Stimulated activated CD4-positive, alpha-beta T cell treated with anti-CD3 and anti-CD28 coated beads, Interleukin-15, amount 100 ng/mL, for 24 hours (primary cell): ENCODE measurements at regions not wholly inside any gene's neighbourhood (a gene's known extent, or its start where the extent isn't known, plus 50 kb on each side); places are given as distances from the start of the nearest gene placed in this dataset.

Experiments
- DNase-seq: peaks from one replicate; pipeline ENCODE4 v3.0.0-alpha.2; 2020

DNA sequence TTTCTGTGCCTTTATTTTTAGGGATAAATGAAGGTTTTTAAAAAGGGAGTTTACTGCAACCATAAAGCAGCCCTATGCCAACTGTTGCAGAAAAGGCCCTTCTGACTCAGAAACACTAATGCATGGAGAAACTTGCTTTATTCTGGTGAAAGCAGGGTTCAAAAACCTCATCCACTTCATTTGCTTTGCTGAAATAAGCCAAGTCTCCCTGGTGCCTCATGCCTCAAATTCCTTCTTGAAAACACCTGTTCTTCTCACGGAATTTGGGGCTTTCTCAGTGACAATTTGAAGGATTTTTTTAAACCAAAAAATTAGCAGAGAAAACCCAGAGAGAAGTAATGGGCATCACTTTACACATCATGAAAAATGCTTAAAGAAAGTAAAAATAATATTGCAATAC, 349.0 kb downstream of the PCDH7 start:
- DNase-seq, result no peak

DNA sequence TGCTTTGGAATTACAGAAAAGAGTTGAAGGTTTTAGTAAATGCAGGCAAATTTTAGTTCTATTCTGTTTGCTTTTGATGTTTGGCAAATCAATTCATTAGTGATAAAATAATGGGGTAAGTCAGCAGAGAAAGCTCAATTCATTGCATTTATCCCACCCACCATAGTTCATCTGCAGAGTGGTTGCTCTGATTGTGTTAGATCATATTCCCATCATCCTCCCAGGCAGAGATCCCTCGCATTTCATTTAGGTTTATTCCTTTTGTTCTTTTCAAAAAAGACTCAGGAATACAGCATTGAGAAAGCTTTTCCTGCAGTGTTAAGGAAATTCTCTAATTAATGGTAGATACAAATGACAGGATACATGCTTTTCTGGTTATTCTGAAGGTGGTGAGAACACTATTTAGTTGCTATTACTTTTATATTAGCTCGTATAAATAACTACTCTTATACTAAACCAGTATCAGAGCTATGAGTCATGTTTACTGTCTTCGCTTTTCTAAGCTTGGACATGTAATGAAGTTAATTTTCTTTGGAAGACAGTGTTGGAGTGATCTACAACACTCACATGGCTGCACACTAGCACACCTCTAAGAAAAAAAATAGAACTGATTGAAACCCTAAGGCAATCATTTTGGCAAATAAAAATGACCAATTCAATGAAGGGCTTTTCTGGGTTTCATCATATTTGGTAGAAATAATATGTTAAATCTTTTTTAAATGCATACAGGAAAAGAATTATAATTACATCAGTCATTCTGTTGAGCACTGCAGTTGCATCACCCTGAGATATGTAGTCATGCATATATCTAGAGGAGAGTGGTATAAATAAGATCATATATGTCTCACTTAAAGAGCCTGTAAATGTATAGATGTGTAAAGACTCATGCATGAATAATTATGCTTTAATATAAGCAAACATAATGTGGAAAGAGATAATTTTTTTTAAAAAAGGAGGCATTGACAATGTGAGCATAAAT, 351.6 kb downstream of the PCDH7 start:
- DNase-seq, result no peak

DNA sequence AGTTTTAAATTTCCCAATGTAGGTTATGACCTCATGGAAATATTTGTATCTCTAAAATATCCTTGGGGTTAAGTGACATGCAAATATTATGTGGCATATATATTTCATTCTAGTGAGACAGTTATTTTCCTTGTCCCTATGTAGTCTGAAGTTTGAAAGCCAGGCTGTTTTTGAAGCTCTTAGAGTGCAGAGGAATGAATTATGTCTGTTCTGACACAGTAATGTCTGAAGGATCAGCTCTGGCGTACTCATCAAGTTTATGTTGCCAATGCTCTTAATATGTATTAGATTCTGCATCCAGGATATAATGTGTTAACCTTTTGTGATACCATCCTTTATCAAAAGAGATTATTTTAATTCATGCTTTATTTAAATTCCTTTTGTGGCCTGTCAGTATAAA, 355.8 kb downstream of the PCDH7 start:
- DNase-seq, result no peak

DNA sequence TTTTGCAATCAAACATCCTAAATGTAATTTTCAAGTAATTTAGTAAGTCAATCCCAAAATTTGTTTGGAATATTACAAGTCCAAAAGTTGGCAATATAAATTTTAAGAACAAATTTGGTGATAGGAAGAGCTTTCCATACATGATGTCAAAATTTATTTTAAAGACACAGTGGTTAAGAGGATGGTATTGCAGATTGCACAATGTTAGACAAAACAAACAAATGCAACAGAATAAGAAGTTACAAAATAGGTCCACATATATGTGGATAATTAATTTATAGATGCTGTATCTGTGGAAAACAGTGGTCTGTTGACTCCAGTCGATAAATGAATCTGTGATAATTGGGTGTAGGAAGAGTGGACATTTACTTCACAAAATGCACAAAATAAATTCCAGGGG, 358.5 kb downstream of the PCDH7 start:
- no peak for DNase-seq

DNA sequence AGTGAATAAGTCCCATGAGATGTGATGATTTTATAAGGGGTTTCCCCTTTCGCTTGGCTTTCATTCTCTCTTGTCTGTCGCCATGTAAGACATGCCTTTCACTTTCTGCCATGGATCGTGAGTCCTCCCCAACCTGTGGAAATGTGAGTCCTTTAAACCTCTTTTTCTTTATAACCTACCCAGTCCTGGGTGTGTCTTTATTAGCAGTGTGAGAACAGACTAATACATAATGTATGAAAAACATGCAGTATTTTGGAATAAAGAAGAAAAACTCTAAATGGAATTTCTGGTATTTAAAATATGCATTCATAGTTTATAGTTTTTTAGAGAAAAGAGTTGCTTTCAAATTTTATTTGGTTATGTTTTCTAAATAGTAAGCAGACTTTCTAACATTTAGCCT, 360.7 kb downstream of the PCDH7 start:
- no peak for DNase-seq

DNA sequence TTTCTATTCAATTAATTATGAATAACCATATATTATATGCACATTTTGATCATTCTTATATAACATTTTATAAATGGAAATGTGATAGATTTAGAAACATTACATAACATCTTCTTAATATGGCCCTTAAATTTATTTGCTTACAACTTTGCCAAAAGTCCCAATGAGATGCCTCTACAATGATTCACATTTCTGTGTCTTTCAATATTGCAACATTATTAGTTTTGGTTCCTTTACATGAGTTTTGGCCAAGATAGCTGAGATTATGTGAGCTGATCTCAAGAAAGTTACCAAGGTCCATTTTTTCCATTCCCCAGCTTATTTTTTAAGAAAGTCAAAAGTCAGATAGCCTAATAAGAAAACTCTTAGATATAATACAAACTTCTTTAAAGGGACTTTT, 361.2 kb downstream of the PCDH7 start:
- no peak for DNase-seq

DNA sequence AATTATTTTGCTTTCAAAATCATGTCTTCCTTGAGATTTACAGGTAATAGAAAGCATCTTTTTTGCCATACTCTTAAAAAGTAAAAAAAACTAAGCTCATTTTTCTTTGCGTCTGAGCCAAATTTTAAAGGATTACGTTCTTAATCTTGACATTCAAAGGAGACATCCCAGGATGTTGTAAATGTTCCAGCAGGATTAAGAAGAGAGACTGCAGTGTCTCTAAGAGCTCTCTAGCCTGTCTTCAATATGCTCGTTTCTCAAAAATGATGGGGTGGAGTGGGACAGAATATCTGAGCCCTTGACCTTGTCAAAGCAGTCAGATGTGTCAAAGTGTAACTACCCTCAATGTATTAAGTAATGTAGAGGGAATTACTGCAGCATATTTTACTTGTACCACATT, 363.3 kb downstream of the PCDH7 start:
- DNase-seq, result no peak

DNA sequence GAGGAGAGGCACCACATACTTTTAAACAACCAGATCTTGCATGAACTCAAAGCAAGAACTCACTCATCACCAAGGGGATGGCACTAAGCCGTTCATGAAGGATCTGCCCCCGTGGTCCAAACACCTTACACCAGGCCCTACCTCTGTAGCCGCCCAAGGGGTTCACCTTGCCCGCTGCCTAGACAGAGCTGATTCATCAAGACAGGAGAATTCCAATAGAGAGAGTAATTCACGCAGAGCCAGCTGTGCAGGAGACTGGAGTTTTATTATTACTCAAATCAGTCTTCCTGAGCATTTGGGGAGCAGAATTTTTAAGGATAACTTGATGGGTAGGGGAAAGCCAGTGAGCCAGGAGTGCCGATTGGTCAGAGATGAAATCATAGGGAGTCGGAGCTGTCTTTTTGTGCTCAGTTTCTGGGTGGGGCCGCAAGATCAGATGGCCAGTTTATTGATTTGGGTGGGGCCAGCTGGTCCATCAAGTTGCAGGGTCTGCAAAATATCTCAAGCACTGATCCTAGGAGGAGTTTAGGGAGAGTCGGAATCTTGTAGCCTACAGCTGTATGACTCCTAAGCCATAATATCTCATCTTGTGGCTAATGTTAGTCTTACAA, 364.7 kb downstream of the PCDH7 start:
- DNase-seq, result no peak

DNA sequence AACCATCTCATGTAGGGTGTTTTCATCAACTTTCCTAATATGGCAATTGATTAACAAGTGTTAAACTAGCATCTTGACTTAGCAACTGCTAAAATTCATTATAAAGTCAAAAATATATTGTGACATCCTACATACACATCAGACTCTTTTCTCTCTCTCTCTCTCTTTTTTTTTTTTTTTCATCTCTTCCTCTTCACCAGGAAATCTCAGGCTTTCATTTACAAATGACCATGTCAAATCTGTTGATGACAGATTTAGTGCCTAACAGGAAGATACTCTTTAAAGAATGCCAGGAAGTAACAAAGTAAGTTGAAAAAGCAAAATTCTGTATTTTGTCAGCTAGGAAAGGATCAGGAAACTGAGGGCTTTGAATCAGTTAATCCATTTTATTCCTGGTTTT, 365.5 kb downstream of the PCDH7 start:
- no peak for DNase-seq

DNA sequence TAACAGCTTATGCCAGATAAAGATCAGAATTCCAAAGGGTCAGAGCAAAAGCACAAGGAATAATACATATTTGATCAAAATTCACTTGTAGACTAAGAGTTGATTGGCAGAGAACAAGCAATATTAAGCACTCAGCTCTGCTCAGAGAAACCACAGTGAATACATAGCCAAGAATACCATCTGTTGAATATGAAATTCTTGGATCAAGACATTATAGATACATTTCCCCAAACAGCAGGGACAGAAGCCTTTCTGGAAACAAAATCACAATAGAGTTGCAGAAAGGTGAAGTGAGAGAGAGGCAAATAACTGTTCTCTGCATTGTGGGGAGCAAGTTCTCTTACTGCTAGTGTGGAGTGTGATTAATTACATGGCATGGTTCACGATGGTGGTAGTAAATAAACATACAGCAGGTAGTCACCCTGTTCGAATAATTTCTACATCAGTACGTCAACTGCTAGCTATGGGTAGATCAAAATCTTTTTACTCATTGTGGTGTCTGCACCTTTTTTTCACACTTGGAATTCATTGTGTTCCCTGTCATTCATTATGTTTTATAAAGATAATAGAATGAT, 366.7 kb downstream of the PCDH7 start:
- DNase-seq, result no peak

DNA sequence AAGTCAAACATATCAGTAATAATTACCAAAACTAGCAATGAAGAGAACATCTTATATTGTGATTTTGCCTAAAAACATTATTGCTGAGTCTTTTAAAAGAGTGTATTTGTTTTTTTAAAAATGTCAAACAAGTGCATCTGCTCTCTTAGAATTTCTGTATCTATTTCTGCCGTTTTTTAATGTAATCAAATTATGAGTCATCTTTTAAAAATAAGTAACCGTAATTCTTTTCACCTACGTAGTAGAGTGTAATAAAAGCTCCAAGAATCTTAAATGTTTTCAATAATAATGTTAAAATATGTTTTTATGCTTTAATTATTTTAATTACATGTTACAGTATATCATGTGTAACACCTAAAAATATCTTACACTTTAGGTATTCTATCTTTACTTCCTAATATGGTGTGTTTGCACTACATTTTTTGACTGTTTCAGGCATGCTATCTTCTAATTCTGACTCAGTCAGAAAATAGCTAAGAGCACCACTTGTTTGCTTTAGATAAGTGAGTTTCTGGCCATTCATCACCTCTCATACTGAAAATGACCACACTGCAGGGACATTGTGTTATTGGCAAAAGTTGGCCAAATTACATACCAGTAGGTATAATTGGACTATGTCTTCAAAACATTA, 368.5 kb downstream of the PCDH7 start:
- DNase-seq, result no peak

DNA sequence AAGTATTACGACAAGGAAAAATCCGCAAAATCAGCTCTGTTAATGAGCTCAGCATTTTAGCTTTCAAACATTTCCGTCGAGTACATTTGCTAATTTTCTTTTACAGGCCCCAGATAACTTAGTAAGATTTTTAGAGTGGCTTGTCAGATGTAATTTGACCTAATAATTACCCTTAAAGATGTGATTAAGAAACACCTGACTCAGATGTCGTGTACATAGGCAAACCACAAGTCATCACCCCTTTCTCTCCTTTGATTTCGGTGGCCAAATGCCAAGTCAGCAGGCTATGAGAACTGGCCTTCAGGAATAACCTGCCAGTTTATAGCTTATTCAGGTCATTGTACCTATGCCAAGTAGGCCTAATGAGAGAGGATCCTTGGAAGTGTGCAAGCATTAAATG, 369.6 kb downstream of the PCDH7 start:
- no peak for DNase-seq

DNA sequence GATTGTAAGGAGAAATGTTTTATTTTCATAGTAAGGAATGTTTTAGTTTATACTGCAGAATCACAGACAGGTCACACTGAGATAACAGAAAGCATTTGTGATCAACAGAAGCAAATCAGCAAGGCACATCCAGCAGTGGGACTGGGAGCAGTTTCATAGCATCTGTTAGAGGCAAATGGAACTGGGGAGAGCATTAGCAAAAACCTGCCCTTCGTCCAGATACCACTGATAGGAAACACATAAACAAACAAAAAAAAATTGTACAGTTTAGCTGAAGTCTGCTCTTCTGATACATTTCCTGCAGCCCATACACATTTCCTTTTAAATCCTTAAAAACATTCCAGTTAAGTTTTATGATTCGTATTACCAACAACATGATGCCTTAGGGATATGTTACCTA, 374.3 kb downstream of the PCDH7 start:
- no peak for DNase-seq

DNA sequence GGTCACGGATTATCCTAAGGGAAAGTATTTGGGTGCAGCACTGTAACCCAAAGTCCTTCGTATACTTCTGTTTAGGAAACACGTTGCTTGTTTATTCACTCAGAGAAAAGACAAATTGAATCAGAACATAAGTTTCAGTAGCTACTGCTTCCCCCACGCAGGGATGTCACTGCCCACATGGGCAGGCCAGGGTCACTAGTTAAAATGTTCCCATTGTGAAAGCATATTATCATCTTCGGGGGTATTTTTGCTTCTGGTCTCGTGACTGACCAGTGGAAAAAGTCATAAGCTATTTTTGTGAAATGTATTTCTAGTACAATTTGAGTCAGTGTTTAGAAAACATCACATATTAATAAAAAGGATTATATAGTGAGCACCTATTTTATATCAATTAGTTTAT, 377.8 kb downstream of the PCDH7 start:
- no peak for DNase-seq

DNA sequence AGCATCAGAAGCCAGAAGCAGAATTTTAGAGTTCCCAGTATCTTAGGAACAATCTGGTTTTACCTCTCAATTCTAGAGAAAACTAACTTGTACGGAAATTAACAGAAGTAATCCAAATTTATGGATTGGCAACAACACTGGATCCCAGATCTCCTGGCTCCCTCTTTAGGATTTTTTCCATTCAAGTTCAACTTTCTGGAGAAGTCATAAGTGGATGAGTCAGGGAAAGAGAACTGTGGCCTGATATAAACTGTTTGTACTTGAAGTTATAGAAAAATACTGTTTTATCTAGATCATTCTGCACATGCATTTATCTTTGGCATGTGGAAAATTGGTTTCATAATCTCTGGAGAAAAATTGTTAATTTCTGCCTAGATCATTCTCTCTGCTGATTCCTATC, 380.4 kb downstream of the PCDH7 start:
- DNase-seq, result no peak

DNA sequence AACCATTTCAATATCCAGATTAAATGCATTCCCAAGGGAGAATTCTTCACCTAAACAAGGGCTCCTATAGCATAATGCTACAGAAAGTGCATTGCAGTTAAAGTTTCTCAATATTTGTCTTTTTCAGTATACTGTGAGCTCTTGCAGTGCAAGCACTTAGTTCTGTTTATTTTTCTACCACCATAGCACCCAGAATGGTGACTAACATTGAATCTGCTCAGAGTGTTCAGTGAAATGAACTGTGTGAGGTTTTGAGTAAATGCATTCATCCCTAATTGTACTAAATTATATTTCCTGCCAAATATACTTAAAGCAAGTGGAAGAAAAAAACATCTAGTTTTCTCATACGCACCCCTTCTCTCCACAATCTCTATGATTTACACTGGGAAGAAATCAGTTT, 383.9 kb downstream of the PCDH7 start:
- DNase-seq, result no peak

DNA sequence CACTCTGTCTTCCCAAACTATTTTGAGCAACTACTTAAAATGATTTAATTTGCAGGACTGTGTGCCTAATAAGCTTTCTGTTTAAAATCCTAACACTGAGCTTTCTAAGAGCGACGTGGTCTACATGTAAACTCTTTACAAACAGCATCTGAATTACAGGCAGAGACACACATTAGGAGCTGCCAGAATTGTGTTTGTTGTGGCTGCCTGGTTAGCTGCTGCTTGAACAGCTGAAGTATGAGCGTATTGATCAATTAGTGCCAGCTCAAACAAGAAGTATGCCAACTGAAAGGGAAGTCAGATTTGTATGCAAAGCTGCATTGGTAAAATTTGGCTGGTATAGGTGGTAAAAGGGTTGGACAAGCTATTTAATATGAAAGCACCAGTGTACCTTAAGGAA, 384.4 kb downstream of the PCDH7 start:
- DNase-seq, result no peak

DNA sequence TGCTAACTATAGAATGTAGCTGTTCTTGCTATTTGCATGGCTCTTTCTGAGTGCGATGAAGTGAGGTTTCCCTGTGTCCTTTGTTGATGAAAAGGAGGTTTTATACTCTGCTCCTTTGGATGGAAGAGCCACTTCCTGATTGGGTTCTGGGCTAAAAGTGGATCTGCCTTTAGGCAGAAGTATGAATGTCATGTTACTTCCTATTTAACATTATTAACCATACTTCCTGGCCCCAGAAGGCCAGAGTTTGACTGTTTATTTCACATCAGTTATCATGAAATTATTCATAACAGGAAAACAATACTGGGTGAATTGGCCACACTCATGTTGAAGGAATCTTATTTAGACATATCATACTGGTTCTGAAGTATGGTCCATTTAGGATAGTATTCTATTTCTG, 386.2 kb downstream of the PCDH7 start:
- no peak for DNase-seq

DNA sequence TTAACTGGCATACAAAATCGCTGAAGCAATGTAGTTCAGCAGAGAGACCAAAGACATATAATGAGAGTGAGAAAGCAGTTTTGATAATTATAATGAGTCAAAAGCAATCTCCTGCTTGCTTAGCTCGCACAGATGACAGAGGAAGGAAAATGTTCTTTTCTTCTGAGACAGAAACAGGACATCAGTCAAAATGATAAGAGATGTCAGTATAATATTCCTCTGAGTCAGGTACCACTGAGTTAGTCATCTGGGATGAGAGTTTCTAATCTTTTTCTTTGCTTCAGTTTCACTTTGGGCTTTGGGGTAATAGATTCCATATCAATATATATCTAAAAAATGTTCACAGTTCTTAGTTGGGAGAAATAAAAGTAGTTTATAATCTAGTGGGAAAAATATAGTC, 387.2 kb downstream of the PCDH7 start:
- no peak for DNase-seq

DNA sequence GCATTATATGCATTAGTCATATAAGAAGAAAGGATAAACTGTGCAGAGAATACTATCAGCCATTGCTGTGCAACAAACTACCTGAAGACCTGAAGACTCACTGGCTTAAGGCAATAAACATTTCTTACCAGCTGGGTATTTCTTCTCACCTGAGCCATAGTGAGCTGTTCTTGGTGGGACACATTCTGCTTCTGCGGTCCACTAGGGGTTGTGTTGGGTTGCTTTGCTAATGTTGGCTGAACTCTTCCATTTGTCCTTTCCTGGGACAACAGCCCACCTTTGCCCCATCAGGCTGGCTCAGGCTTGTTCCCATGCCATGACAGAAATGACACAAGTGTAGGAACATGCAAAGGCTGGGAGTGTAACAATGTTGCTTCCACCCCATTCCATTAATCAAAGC, 388.6 kb downstream of the PCDH7 start:
- DNase-seq, result no peak

DNA sequence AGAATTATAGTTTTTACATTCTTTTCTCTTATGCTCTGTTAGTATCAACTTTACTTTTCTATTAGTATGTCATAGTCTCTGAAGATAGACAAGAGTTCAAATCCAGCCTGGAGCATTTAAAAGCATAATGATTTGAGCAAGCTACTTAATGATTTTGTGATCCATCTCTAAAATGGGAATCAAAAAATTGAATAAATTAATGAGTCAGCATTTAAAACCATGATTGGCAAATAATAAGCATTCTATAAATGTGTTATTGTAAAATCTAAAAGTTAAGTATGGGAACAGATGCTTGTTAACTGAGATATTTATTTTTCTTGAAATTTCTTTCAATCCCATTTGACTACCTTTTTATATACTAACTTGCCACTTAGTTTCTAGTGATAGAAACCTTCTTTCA, 391.6 kb downstream of the PCDH7 start:
- DNase-seq, result no peak

DNA sequence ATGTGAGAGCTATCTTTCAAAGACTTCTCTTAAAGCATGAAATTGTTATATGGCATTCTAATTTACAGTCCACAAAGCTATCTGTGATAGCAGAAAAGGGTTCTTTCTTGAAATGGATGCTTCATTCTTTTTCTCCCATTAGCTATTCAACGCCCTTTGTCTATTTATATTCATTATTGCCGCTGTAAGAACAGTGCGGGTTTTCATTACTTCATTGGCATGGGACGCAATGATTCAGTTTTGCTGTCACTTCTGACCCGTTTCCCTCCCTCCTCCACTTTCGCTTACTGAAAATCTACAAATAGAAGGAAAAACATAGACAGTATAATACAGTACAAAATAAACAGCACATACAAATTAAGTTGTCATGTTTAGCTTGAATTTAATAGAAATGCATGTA, 394.6 kb downstream of the PCDH7 start:
- no peak for DNase-seq

DNA sequence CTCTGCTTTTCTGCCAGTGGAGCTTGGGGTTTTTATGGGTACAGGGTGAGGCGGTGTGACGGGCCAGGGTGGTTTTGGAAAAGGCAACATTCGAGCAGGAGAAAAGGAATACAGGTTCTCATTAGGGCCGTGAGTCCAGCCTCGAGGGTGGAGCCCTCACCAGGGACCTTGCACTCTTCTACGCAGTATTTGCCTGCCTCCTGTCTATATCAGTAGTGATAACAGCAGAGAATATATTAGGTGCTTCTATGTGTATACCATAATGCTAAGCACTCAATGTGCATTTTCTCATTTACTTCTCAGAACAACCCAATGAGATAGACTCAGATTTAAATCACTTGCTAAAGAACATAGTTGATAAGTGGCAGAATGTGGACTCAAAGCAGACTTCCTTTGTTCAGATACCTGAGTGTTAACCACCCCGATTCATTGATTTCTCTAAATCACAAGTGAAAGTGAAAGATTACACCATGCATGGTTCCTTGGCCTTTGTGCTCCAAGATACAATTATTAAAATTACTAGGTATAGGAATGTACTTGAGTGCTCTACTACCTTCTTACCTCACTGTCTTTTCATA, 403.9 kb downstream of the PCDH7 start:
- no peak for DNase-seq
